Liver (tissue), 8 donors: ENCODE measurements at regions not wholly inside any gene's neighbourhood (a gene's known extent, or its start where the extent isn't known, plus 50 kb on each side); places are given as distances from the start of the nearest gene placed in this dataset.

Source experiments
- DNase-seq: peaks from one replicate; pipeline ENCODE4 v3.0.0-alpha.2; 2017; ENCODE audit warnings: low spot score
- H3K27ac ChIP-seq, 2 donors: one replicate each; pipeline ENCODE4 v1.7.0; 2013; ENCODE audit warnings: inconsistent platforms in 2 of 2, low read length in 2 of 2, control low read depth in 1 of 2, low read depth in 1 of 2, mild to moderate bottlenecking in 1 of 2
- H3K27me3 ChIP-seq, 4 donors: one replicate each; pipeline versions ENCODE4 v1.6.1 to v1.7.0; 2013; ENCODE audit warnings: low read length in 3 of 4, inconsistent platforms in 1 of 4, mild to moderate bottlenecking in 1 of 4, moderate library complexity in 1 of 4; ENCODE audit not compliant: control insufficient read depth in 4 of 4, insufficient read depth in 4 of 4
- H3K36me3 ChIP-seq, 4 donors: one replicate each; pipeline versions ENCODE4 v1.6.1 to v1.7.0; 2013; ENCODE audit warnings: low read length in 3 of 4, mild to moderate bottlenecking in 3 of 4, low read depth in 1 of 4, moderate library complexity in 1 of 4; ENCODE audit not compliant: control insufficient read depth in 4 of 4, insufficient read depth in 3 of 4
- H3K4me1 ChIP-seq, 4 donors: one replicate each; pipeline versions ENCODE4 v1.6.1 to v1.7.0; 2013; ENCODE audit warnings: low read length in 3 of 4, mild to moderate bottlenecking in 3 of 4, moderate library complexity in 1 of 4; ENCODE audit not compliant: control insufficient read depth in 4 of 4, insufficient read depth in 4 of 4
- H3K4me3 ChIP-seq, 3 donors: one replicate each; pipeline versions ENCODE4 v1.6.1 to v1.7.0; 2013; ENCODE audit warnings: low read length in 3 of 3, control low read depth in 1 of 3, low read depth in 1 of 3, mild to moderate bottlenecking in 1 of 3
- H3K9ac ChIP-seq, 2 donors: one replicate each; pipeline ENCODE4 v1.7.0; 2013; ENCODE audit warnings: low read length in 2 of 2, mild to moderate bottlenecking in 2 of 2, moderate library complexity in 2 of 2, control low read depth in 1 of 2, low read depth in 1 of 2
- H3K9me3 ChIP-seq, 4 donors: one replicate each; pipeline versions ENCODE4 v1.6.1 to v1.7.0; 2013; ENCODE audit warnings: low read length in 3 of 4; ENCODE audit not compliant: control insufficient read depth in 4 of 4
- CTCF ChIP-seq: fragments of 150-350 bp; IDR thresholded peaks from 2 replicates; pipeline ENCODE4 v1.5.1; 2017; ENCODE audit warnings: improper control_type of control experiment, low read depth, low read length; ENCODE audit not compliant: missing input control
- EGR1 ChIP-seq, 2 donors: IDR thresholded peaks; 2 replicates each; pipeline ENCODE4 v1.6.1; 2016 to 2018; ENCODE audit warnings: antibody characterized with exemption in 2 of 2, low read depth in 2 of 2
- FOXA1 ChIP-seq: IDR thresholded peaks from 2 replicates; pipeline ENCODE4 v1.6.1; 2016; ENCODE audit warnings: antibody characterized with exemption
- FOXA2 ChIP-seq: IDR thresholded peaks from 2 replicates; pipeline ENCODE4 v1.6.1; 2016; ENCODE audit warnings: antibody characterized with exemption
- GABPA ChIP-seq, 2 donors: IDR thresholded peaks in 1 of 2; conservative IDR thresholded peaks in 1 of 2; 2 replicates each; pipeline ENCODE4 v1.6.1; 2016; ENCODE audit warnings: antibody characterized with exemption in 2 of 2, mild to moderate bottlenecking in 1 of 2, moderate library complexity in 1 of 2
- HNF4A ChIP-seq, 2 donors: conservative IDR thresholded peaks; 2 replicates each; pipeline ENCODE4 v1.6.1; 2016; ENCODE audit warnings: antibody characterized with exemption in 2 of 2, mild to moderate bottlenecking in 2 of 2
- HNF4G ChIP-seq: IDR thresholded peaks from 2 replicates; pipeline ENCODE4 v1.6.1; 2016; ENCODE audit warnings: antibody characterized with exemption
- JUND ChIP-seq, 2 donors: IDR thresholded peaks; 2 replicates each; pipeline ENCODE4 v1.6.1; 2016; ENCODE audit warnings: antibody characterized with exemption in 2 of 2
- MAX ChIP-seq: IDR thresholded peaks from 2 replicates; pipeline ENCODE4 v1.6.1; 2016; ENCODE audit warnings: antibody characterized with exemption
- NR2F2 ChIP-seq: IDR thresholded peaks from 2 replicates; pipeline ENCODE4 v1.6.1; 2016; ENCODE audit warnings: antibody characterized with exemption
- RXRA ChIP-seq, 2 donors: IDR thresholded peaks; 2 replicates each; pipeline ENCODE4 v1.6.1; 2017 to 2018; ENCODE audit warnings: antibody characterized with exemption in 2 of 2, mild to moderate bottlenecking in 1 of 2
- SP1 ChIP-seq: IDR thresholded peaks from 2 replicates; pipeline ENCODE4 v1.6.1; 2018; ENCODE audit warnings: antibody characterized with exemption, mild to moderate bottlenecking
- TAF1 ChIP-seq: conservative IDR thresholded peaks from 2 replicates; pipeline ENCODE4 v1.6.1; 2016; ENCODE audit warnings: antibody characterized with exemption, mild to moderate bottlenecking
- YY1 ChIP-seq: IDR thresholded peaks from 2 replicates; pipeline ENCODE4 v1.6.1; 2016; ENCODE audit warnings: antibody characterized with exemption, mild to moderate bottlenecking
- ZBTB33 ChIP-seq: IDR thresholded peaks from 2 replicates; pipeline ENCODE4 v1.6.1; 2016; ENCODE audit warnings: antibody characterized with exemption
- WGBS: extraction: QIAGEN DNeasy Blood & Tissue Kit; methylation state at CpG from one replicate; pipeline ENCODE4 v1.1.7; 2013; 5-methylcytosine and 5-hydroxymethylcytosine counted together
- TF ChIP-seq, protein P1 (sequence below): IDR thresholded peaks from 2 replicates; pipeline ENCODE4 v1.6.1; 2016; ENCODE audit warnings: antibody characterized with exemption, mild to moderate bottlenecking
- TF ChIP-seq, protein P2 (sequence below): IDR thresholded peaks from 2 replicates; pipeline ENCODE4 v1.6.1; 2016; ENCODE audit warnings: antibody characterized with exemption
- donor health status: healthy.
- donor health status: healthy.
- donor health status: healthy.
- donor health status: healthy.
- donor health status: healthy.

DNA sequence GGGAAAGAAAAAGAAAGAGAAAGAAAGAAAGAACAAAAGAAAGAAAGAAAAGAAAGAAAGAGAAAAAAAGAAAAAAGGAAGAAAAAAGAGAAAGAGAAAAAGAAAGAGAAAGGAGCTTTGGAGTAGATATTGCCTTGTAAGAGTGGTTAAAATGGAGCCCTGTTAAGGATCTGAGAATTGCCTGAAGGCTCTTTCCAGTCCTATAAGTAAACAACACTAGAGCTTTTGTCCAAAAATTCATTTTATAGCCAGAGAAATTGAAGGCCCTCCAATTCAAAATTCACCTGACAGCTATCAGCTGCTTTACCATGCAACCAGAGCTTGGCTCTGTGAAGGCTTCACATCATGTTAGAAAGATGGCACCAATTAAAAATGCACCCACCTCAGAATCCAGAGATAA lies 102.1 kb upstream of the FRMD4B start (continued):
- TF ChIP-seq, protein P1, sequence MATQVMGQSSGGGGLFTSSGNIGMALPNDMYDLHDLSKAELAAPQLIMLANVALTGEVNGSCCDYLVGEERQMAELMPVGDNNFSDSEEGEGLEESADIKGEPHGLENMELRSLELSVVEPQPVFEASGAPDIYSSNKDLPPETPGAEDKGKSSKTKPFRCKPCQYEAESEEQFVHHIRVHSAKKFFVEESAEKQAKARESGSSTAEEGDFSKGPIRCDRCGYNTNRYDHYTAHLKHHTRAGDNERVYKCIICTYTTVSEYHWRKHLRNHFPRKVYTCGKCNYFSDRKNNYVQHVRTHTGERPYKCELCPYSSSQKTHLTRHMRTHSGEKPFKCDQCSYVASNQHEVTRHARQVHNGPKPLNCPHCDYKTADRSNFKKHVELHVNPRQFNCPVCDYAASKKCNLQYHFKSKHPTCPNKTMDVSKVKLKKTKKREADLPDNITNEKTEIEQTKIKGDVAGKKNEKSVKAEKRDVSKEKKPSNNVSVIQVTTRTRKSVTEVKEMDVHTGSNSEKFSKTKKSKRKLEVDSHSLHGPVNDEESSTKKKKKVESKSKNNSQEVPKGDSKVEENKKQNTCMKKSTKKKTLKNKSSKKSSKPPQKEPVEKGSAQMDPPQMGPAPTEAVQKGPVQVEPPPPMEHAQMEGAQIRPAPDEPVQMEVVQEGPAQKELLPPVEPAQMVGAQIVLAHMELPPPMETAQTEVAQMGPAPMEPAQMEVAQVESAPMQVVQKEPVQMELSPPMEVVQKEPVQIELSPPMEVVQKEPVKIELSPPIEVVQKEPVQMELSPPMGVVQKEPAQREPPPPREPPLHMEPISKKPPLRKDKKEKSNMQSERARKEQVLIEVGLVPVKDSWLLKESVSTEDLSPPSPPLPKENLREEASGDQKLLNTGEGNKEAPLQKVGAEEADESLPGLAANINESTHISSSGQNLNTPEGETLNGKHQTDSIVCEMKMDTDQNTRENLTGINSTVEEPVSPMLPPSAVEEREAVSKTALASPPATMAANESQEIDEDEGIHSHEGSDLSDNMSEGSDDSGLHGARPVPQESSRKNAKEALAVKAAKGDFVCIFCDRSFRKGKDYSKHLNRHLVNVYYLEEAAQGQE: no peak
- TF ChIP-seq JUND (IDR thresholded peaks at IDR 0.05) (no peak), YY1 (no peak)

- H3K9ac ChIP-seq: no peak overlapping the region
- no peak for TF ChIP-seq RXRA (IDR thresholded peaks at IDR 0.05)
- TF ChIP-seq, protein P2, sequence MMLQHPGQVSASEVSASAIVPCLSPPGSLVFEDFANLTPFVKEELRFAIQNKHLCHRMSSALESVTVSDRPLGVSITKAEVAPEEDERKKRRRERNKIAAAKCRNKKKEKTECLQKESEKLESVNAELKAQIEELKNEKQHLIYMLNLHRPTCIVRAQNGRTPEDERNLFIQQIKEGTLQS: no peak
- no peak for TF ChIP-seq EGR1 (IDR thresholded peaks at IDR 0.05; ENCODE audit: low read depth in 2 of 2)
- no peak for TF ChIP-seq GABPA (IDR thresholded peaks at IDR 0.05 in 1 of 2, conservative IDR thresholded peaks at IDR 0.05 in 1 of 2)
- TF ChIP-seq, protein P1: no peak
- TF ChIP-seq SP1: no peak
- TF ChIP-seq ZBTB33: no peak
- no peak for TF ChIP-seq FOXA2
- no peak for TF ChIP-seq FOXA1
- TF ChIP-seq HNF4G: no peak
- TF ChIP-seq NR2F2: no peak
- TF ChIP-seq CTCF: no peak
- TF ChIP-seq HNF4A (conservative IDR thresholded peaks at IDR 0.05): no peak
- TF ChIP-seq YY1: no peak
- TF ChIP-seq JUND (IDR thresholded peaks at IDR 0.05): no peak
- TF ChIP-seq TAF1: no peak
- TF ChIP-seq MAX: no peak
- DNase-seq: no peak
- H3K4me3 ChIP-seq: no peak overlapping the region
- no peaks in the 10 kb centered on the region for H3K4me1 ChIP-seq
- H3K27ac ChIP-seq: no peak overlapping the region
- no peaks in the 10 kb centered on the region for H3K27me3 ChIP-seq
- peaks cover 0 to 4% (median 0%) of the 10 kb centered on the region in 4 donors for H3K9me3 ChIP-seq
- no peaks in the 10 kb centered on the region for H3K36me3 ChIP-seq
- 97% methylated on average over 4 of the region's 4 CpGs for WGBS
Measured at GRCh38 chr3:69485489-69485888, 99.6 kb upstream of the FRMD4B start.
